ENCODE measurements at regions not wholly inside any gene's neighbourhood (a gene's known extent, or its start where the extent isn't known, plus 50 kb on each side); places are given as distances from the start of the nearest gene placed in this dataset.

GRCh38 chr11:95345651-95346050 lies 114.6 kb upstream of the SESN3 start:
- no peak for TF ChIP-seq CTCF (IDR thresholded peaks at IDR 0.05; ENCODE audit: low read depth, low read length)
- no peak for TF ChIP-seq EZH2phosphoT487 (IDR thresholded peaks at IDR 0.05; ENCODE audit: low read depth)

All from OCI-LY3 (cell line).